Islet precursor cell (in vitro differentiated cells): ENCODE measurements at regions not wholly inside any gene's neighbourhood (a gene's known extent, or its start where the extent isn't known, plus 50 kb on each side); places are given as distances from the start of the nearest gene placed in this dataset.
A peak's percentile ranks its signal among the peaks of the same experiment; 100 is the strongest.
"Not testable (repeated sequence)": the region's sequence is repeated elsewhere in the genome, so short reads cannot be mapped to it uniquely, and the experiment has no call there.

Experiments used
- DNase-seq: peaks from one replicate; pipeline ENCODE4 v3.0.0-alpha.2; 2018

- no peak for DNase-seq
These were observed 167.1 kb downstream of the OXSM start for GRCh38 chr3:25957026-25957425.

GRCh38 chr3:25960776-25961175, 170.9 kb downstream of the OXSM start:
- no peak for DNase-seq

- DNase-seq, result peak; percentile 59
These were observed 172.4 kb downstream of the OXSM start for GRCh38 chr3:25962255-25962654.

GRCh38 chr3:25964141-25964540, 174.3 kb downstream of the OXSM start:
- DNase-seq, result no peak

DNA sequence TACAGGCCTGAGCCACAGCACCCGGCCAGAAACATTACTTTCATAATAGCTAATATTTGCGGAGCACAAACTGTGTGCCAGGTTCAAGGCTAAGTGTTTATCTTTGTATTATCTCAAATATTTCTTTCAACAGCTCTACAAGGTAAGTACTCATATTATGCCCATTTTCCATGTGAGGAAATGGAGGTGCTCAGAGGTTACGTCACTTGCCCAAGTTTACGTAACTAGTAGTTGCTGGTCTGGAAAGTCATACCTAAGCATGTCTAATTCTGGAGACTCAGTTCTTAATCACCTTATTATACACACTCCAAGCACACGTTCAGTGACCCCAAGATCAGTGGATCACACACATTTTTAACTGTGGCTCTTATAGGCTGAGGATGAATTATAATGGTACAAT, 177.5 kb downstream of the OXSM start:
- no peak for DNase-seq

DNA sequence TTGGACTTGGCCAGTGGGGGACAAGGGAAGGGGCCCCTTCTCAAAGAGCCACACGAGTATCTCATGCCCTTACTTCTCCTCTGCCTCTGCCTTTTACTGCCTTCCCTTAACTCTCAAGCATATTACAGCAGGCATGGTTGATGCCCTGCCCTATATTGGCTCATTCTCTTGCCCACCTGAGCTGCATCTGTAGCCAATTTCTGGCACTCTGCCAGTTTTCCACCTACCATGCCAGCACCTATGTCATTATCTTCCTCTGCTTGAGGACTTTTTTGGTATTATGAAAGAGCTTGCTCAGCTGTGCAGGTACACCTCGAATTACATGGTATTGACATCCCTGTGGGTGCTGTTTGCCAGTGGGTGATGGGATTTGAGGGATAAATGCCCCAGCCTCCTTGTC, 181.8 kb downstream of the OXSM start:
- DNase-seq, result no peak

DNA sequence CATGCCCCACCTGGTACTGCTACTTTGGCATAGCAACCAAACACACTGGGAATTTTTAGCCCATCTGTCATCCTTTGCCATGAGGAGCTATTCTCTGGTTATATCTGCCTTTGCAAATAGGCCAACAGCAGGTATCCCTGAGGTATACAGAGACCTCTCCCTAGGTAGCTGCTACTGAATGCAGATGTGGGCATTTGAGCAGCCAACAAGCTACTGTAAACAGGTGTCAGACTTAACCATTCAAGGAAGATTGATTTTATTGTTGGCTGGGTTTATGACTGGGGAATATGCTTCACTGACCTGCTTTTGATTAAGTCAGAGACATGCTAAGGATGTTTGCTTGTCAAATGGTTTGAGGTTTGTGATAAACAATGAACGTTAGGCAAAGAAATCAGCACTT, 183.2 kb downstream of the OXSM start:
- DNase-seq, result no peak

DNA sequence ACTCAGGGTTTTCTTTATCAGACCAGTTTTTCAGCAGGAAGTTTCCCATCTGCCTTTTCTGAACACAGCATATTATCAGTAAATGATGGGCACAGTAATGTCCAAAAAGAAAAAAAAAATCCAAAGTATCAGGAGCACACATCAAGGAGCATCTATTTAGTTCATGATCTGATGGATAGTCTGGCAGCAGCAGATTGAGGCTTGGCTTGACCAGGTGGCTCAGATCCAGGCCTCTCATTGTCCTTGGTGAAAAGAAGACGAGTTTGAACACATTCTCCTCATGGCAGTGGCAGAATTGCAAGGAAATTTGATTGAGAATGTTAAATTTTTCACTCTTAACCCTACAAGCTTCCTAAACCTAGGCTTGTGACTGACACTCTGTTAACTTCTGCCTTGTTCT, 192.9 kb downstream of the OXSM start:
- DNase-seq, result no peak

GRCh38 chr3:25985621-25986020, 195.7 kb downstream of the OXSM start:
- no peak for DNase-seq

DNA sequence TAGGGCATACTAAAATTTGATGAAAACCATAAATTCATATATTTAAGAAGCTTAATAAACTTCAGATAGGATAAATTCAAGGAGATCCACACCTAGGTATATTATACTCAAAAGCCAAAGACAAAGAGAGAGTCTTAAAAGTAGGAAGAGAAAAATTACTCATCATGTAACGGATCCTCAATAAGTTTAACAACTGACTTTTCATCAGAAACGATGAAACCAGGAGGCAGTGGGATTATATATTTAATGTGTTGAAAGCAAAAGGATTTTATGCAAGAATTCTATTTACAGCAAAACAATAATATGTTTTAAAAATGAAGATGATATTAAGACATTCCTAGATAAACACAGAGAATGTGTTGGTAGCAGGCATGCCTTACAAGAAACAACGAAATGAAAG, 202.7 kb downstream of the OXSM start:
- no peak for DNase-seq

DNA sequence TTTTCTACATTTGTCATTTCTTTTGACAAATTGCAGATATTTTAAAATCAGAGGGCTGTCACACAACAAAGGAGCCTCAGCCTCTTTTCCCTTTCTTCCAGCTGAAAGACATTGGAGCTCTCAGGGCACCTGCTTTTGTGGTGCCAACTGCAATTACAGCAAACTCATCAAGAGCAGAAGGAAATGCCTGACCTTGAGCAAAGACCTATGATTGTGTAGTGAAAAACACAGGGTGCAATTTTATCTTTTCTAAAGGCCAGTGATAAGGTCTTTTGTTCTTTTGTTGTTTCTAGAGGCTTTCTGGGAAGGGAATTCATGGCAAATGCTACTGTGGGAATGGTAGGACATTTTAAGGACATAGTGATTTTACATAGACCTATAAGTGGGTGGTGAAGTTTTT, 214.3 kb downstream of the OXSM start:
- no peak for DNase-seq

DNA sequence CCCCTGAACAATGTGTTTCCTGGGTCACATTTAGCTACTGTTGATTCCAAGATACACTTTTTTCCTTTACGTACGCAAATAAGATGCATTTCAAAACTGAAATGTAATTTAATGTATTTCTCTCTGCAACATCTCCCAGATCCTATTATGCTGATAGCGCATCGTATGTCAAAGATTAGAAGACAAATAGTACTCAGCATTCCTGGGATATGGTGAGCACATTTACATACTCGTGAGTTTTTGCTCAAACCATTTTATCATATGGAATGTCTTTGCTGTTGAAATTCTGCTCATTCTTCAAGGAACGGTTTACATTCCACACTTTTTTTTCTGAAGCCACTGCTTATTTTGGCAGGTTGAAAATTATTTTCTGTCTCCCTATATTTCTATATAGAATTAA, 221.4 kb downstream of the OXSM start:
- DNase-seq, result no peak

DNA sequence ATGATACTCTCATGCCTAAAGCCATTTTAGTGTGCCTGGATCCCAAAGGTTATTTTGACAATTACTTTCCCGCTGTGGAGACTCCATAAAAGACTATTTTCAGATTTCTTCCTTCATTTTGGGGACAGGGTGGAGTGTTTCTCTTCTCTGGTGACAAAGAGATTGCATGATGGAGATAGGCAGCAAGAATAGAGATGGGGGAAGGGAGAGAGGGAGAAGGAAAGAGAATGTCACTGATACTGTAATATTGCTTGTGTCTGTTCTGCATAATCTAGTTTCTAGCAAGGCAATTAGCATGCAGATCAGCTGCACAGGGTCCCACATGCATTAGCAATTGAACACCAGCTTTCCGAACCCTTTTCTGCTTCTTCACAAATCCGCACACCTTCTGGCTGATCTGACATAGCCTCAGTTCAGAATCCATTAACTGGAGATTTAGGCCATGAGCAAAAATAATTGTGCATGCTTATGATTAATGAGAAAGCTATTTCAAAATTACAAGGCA, 222.4 kb downstream of the OXSM start:
- DNase-seq, result no peak

- no peak for DNase-seq
These were observed 225.9 kb downstream of the OXSM start for GRCh38 chr3:26015752-26016151.

DNA sequence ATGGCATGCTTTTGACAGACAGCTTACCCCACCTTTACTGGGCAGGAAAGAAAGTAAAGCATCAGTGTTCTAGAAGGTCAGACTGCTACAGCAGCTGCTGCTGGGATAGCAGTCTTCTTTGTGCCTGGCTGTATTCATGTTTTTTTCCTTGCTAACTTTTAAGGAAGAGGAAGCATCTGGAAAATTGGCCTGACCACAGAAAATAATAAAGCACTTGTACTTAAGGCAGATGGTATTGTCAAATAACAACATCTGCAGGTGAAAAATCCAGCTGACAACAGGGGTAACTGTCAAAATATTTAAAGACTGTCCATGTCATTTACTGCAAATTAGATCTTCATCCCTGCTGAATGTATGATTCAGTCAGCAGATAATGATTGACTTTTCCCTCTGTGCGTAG, 229.0 kb downstream of the OXSM start:
- DNase-seq, result no peak

- not testable (repeated sequence) for DNase-seq
These were observed 234.3 kb downstream of the OXSM start for GRCh38 chr3:26024206-26024605.

GRCh38 chr3:26029321-26029720, 239.4 kb downstream of the OXSM start:
- DNase-seq, result no peak

DNA sequence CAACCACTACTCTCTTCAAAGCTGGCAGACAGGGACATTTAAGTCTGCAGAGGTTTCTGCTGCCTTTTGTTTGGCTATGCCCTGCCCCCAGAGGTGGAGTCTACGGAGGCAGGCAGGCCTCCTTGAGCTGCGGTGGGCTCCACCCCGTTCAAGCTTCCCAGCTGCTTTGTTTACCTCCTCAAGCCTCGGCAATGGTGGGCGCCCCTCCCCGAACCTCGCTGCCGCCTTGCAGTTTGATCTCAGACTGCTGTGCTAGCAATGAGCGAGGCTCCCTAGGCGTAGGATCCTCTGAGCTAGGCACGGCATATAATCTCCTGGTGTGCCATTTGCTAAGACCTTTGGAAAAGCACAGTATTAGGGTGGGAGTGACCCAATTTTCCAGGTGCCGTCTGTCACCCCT, 252.2 kb downstream of the OXSM start:
- not testable (repeated sequence) for DNase-seq

- no peak for DNase-seq
These were observed 260.1 kb downstream of the OXSM start for GRCh38 chr3:26049951-26050350.

DNA sequence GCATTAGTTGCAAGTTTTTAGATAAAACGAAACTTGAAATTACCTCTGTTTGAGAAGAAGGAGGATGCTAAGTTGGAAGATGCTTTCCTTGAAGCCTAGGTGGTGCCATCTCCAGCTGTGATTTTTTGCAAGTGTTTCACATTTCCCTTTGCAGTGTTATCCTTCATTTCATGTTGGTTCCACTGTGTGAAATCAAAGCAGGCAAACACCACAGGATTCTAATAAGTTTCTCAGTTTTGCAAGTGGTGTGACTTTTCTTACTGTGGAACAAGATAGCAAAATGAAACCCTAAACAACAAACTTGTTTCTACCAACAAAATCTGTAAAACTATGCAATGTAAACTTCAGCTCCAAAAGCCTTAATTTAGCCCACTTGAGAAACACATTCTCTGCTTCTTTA, 260.9 kb downstream of the OXSM start:
- no peak for DNase-seq

DNA sequence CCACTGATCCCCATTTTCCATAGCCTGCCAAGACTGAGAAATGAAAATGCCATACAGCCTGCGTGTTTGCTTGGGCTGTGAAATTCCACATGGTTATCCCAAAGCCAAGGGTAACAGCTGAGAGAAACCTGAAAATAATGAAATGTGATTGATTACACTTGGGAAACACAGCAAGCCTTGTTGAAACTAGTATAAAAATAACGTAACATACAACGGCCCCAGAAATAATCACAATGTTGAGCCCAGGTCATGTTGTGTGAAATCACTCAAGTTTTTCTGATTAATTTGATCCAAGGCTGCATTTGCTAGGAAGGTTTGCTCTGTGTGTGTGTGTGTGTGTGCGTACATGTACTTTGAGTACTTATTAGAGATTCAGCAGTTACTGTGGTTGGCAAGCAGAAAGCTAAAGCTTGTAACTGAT, 269.0 kb downstream of the OXSM start:
- DNase-seq, result no peak

DNA sequence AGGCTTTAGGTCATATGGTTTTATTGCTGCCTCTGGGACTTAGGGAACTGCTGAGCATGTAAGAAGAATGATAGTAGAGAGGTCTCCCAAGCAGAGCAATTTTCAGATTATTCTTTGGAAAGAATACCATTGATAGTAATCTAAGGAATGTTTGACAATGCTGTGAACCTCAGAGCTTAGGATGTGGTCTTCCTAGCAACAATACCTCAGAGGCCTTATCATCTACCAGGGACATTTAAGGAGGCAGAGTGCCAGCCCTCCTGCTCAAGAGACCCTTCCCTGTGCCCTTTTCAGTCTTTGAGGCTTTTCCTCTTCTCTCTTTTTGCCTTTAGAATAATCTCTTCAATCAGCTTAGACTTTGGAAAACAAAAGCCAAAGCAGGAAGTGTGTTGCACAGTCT, 272.1 kb downstream of the OXSM start:
- DNase-seq, result no peak

- no peak for DNase-seq
These were observed 274.4 kb downstream of the OXSM start for GRCh38 chr3:26064297-26064696.

GRCh38 chr3:26068890-26069289, 279.0 kb downstream of the OXSM start:
- no peak for DNase-seq

GRCh38 chr3:26070854-26071253, 281.0 kb downstream of the OXSM start:
- DNase-seq, result no peak

DNA sequence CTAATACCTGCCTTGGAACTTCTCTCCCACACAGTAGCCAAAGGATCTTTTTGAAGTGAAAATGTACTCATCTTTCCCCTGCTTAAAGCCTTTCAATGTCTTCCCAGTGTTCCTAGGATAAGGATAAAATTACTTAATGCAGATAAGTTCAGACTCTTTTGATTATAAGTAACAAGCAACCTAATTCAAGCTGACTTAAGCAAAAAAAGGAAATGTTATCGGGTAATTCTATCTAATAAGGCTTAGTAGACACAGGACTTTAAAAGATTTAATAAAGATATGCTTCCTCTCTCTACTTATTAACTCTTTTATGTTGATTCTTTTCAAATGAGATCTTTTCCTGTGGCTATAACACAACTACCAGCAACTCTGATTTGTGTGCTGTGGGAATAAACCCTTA, 284.2 kb downstream of the OXSM start:
- no peak for DNase-seq
